ENCODE measurements at regions not wholly inside any gene's neighbourhood (a gene's known extent, or its start where the extent isn't known, plus 50 kb on each side); places are given as distances from the start of the nearest gene placed in this dataset.
A peak's percentile ranks its signal among the peaks of the same experiment; 100 is the strongest.

GRCh38 chr11:43576320-43576802 is 104.2 kb upstream of the HSD17B12 start:
- no peak for DNase-seq

DNA sequence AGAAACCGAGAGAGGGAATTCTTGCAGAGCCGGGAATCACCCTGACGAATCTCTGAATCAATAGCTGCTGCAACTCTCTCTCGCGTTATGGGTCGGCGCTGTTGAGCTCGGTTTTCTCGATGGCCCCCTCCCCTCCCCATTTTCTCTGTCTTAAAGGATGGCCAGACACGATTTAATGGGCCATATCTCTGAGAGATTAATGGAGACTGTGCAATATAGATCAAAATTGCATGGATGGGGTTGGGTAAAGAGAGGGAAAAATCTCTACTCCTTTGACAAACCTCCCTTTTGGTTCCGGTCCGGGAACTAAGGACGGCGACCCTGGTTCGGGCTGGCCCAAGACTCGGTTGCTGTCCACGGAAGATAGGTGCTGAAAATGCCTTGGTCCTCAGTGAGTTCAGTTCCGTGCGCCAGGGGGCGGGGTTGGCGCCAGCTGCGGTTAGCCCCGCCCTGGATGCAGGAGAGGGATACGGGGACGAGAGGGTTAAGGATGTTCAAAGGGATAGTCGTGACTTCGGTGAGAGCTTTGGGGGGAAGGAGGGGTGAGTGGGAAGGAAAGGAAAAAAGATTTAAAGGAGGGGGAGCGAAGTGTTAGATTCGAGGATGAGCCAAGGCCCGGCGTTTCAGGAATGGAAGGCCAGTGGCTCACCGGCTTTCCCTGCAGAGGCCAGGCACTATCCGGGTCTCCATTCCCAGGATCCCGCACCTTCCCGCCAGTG is 103.6 kb upstream of the HSD17B12 start:
- DNase-seq, result peak; percentile 22

DNA sequence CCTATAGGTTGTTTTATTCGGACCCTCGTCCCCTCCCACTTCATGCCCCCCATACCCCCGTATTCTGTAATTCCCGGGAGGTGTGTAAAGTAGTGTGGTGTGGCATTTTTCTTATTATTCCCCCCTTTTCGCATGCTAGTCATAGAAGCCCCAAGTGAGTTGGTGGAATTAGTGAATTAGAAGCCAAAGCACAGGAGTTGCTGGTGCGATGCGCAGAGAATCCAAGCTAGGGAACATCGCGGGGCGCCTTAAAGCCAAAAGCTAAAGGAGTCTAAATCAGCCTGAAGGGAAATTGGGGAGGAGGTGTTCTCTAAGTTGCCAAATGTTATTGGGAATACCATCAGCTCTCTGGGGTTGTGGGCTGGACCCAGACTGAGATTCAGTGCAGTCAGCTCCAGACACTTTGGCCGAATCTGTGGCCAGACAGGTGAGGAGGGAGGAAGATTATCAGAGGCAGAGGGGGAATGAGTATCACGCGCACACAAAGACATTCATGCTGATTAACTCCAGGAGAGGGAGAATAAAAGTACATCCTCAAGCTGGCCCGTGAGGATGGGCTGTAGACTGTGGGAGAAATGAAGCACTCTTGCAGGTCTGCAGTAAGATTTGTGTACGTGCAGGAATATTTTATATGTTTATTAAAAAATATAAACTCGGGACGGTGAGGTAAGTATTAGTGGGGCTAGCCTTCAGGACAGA is 102.8 kb upstream of the HSD17B12 start:
- DNase-seq, result no peak

DNA sequence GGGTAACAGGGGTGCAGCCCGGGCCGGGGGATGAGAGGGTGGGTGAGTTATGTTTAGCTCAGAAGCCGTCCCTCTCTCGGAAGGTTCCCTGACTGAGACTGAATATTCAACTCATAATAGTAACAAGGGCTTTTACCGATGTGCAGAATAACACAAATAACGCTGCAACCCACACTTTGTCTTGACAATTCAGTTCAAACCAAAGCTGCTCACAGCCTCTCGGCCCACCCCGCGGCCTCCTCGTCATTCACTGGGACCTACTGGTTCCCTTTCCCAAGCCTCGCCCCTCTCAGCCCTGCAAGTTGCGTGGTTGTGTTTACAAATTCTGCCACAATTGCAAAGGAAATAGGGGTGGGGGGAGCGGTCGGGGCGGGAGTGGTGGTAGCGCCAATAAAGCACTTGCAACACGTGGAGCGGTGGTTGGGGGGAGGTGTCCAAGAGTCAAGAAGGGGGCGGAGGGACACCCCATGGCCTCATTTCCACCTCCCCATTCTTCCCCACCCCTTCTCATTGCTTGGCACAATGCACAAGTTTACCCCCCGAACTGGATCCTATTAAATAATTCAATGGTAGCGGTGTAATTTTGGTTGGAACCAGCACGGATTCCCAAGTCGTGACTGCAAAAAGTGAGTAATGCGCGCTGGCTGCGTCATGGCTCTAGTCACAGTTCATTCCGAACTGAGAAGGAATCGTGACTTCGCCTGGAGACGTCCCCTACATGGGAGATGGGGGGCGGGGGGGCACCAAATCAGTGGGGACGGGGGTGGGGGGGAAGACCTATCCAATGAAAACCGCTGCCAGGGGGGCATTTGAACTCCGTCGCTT is 102.0 kb upstream of the HSD17B12 start:
- no peak for DNase-seq

DNA sequence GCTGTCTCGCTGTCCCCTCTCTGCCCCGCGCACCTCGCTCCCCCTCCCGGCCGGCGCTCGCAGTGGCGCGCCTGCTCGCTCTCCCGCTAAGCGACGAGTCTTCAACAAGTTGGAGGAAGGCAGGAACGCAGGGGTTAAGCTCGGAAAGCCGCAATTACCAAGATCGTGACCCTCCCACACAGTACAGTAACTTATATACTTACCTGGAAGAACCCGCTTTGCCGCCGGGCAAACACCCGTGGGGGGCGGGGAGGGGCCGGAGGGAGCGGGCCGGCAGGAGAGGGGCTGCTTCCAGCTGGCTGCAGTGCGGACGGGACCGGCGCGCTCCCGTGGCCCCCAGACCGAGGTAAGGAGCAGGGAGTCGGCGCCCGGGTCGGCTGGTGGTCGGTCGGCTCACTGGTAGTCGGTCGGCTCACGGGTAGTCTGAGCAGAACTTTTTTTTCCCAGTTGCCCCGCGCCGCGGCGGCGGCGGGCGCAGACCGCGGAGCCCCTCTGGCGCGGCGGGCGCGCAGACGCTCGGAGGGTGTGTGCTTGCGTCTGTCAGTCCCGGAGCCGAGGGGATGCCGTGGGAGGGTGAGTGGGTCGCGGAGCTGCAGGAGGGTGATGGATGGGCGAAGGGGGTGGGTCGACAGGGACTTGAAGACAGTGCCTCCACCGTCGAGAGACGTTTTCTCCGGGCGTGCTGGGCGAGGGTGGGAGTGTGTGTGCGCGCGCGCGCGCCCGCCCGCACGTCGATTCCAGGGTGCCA is 101.2 kb upstream of the HSD17B12 start:
- DNase-seq, result peak; percentile 26

DNA sequence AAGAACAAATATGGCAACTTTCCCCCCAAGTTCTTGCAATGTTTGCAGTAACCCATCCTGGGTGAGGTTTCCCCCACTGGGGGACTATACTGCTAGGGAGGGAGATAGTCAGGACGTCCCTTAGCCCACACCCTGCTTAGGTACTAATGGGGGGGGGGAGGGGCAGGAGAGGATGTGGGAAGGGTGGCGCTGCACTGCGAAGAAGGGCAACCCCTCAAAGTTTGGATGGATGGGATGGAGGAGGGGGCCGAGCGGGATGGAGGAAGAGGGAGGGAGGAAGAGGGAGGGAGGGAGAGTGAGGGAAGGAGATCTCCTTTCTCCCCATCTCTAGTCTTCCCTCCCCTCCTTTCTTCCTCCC is 100.6 kb upstream of the HSD17B12 start:
- DNase-seq, result no peak

GRCh38 chr11:43580735-43581369 is 99.7 kb upstream of the HSD17B12 start:
- peak; percentile 12 for DNase-seq

- no peak for DNase-seq
Measured at GRCh38 chr11:43581370-43582023, 99.0 kb upstream of the HSD17B12 start.

DNA sequence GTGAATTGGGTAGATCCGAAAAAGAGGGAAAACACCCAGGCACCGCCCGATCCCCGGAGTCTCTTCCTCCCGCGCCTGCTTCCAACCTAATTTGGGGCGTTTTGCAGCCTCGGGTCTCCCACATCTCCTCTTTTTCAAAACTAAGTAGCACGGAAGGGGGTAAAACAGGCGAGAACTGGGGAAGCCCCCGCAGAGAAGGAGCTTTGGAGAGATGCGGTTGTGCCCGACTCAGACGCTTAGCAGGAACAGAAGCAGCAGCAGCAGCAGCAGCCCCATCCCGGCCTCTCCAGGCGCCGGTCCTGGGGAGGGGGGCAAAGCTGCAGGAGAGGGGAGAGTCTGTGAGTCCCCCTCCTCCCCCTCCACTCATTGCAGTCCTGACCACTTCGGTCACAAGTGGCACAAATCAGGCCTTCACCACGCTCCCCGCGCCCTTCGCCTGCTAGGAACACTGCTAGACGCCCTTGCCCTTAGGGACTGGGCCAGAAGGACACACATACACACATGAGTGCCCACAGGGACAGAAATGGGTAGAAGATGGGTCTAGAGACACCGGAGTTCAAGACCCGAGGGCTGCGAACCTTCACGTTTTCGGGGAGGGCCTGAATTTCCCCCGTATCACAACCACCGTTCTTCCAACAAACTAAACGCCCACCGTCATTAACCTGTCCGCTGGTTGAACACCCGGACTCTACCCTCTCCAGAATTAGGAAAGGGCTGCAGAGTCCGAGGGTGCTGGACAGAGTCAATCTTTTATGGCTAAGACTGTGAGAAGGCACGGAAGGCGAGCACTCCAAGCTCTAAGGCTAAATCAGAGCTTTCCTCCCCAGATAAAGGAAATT is 98.3 kb upstream of the HSD17B12 start:
- DNase-seq, result no peak

GRCh38 chr11:43582863-43583462 is 97.6 kb upstream of the HSD17B12 start:
- no peak for DNase-seq

GRCh38 chr11:43583548-43583947 is 97.0 kb upstream of the HSD17B12 start:
- DNase-seq, result no peak

GRCh38 chr11:43585877-43586608 is 94.5 kb upstream of the HSD17B12 start:
- DNase-seq, result no peak

GRCh38 chr11:43589601-43590250 is 90.8 kb upstream of the HSD17B12 start:
- DNase-seq, result no peak

- DNase-seq, result no peak
Measured at GRCh38 chr11:43601511-43601910, 79.0 kb upstream of the HSD17B12 start.

GRCh38 chr11:43602670-43603069 is 77.9 kb upstream of the HSD17B12 start:
- no peak for DNase-seq

DNA sequence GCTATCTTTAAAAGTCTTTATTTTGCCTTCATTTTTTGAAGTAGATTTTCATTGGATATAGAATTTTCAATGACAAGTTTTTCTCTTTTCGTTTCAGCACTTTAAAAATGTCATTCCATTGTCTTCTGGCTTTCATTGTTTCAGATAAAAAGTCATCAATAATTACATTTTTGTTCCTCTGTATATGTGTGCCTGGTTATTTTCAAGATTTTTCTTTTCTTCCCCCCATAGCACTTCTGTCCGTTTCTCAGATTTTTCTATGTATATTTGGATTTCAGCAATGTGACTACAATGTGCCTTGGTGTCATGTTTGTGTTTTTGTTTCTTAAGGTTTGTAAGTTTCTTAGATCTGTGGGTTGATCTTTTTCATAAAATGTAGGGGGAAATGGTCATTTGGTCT is 66.3 kb upstream of the HSD17B12 start:
- no peak for DNase-seq

GRCh38 chr11:43619863-43620505 is 60.6 kb upstream of the HSD17B12 start:
- no peak for DNase-seq

DNA sequence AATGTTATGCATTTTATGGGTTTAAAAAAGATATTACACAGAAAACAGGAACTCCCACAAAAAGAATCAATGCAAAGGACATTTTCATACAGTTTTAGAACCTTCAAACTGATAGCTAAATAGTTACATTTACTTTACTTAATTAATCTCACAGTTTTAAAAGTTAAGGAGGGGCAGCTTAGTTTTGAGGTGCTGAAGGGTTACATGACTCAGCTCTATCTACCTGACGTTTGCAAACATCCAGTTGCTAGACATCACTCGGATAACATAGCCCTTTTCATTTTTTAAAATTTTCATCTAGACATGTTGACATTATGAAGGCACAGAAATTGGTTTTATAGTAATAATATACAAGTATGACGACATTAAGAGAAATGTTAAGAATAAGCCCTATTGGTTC is 53.7 kb upstream of the HSD17B12 start:
- no peak for DNase-seq

All from NCI-H748 treated with DMSO at 0.1 percent for 48 hours (cell line).